ENCODE measurements at regions not wholly inside any gene's neighbourhood (a gene's known extent, or its start where the extent isn't known, plus 50 kb on each side); places are given as distances from the start of the nearest gene placed in this dataset.

DNA sequence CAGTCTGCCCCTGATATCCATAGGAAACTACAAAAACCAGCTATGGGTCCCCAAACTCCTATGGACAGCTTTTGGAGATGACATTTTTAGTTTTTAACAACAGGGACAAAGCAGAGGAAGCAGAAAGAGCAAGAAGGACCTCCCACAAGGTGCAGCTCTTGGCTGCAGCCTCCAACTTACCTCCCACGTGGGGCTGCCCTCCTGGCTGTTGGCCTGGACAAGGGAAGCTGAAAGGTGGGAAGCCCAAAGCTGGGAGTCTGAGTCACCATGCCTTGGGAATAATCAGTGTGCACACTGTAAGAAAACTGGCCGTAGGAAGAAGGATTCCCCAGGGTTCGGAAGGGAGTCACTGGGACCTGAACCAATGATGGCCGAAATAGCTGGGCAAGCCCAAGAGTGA lies 51.8 kb upstream of the PAX1 start:
- no peak for DNase-seq

DNA sequence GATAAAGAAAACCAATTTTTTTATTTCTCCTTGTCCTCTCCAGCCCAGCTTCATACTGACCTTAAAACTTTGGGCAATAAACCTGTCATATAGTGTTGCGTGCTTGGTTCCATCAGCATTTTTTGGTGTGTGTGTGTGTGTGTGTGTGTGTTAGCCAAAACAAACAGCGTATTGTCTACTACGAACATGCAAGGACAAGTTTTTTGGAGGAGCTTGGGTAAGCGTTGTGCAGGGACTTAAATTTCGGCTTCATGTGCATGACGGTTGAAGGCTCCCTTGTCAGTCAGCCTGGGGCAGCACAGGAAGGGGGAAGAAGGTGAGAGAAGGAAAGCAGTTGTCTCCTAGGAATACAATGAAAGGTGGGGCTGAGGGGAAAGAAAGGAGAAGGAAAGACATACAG lies 62.0 kb upstream of the PAX1 start:
- DNase-seq: no peak

DNA sequence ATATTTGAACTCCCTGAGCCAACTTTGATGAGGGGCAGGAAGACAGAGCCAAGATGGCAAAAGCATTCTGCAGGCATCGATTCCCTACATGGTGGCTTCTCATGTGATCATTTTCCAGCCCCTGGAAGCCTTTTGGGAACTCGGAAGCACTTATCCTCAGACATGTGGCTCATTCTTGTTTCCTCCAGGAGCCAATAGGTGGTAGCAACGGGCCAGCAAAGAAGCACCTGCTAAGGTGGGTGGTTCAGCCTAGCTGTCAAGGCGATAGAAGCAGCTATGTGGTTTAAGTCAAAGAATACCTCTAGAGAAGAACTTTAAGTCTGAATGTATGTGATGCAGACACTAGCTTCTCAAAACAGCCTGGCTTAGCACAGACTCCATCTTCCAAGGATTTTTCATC lies 64.9 kb upstream of the PAX1 start:
- no peak for DNase-seq

DNA sequence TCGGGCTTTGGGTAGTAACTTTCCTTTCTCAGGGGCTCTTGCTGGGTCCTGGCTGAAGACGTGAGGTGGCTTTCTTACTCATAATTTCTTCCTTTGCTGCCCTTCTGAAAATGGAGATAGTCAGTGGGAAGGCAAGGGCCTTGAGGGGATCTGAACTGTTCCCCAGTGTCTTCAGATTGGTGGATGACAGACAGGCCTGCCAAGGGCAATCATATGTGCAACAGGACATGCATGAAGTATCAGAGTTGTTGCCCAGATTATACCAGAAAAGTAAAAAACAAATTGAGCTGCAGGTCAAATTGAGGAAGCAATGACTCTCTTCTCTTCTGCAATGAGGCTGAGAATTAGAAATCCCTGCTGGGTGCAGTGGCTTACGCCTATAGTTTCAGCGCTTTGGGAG lies 71.6 kb upstream of the PAX1 start:
- no peak for DNase-seq

DNA sequence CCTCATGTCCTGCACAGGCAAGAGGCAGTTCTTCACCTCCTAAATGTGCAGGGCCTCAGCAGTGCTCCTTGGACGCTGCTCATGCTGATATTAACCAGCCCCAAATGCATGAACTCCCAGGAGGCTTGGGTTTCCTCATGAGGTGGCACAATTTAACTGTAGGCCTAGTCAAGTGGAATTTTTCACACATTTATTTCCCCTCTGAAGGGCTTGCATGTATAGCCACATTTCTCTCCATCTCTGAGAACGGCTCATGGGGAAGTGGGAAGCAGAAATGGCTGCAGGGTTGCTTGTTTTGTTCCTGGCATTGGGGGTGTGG lies 72.8 kb upstream of the PAX1 start:
- no peak for DNase-seq

DNA sequence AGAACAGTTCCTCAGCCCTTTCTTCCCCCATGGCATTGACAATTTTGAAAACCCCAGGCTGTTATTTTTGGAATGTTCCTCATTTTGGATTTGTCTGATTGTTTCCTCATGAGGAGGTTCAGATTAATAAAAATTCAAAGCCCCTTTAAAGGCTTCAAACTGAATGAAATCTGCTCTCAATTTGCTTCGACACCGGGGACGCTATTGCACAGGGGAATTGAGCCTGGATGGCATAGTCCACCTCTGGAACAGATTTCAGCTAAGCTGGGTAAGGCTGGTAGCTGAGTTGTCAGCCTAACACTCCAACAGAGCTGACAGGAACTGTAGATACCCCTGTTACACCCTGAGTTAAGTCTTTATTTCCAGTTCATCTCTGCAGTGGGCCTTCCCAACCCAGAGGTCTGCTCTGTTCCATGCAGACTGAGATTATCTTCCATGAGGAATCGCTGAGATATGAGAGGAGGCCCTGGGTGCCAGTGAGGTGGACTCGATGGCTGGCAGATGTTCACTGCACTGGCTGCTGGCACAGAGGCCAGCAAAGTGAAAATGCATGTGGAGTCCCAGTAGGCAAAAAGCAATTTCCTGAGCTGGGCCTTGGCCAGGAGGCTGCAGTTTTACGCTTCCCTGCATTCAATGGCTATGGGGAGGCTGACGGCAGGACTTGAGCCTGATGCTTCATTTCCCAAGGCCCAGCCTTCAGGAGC lies 73.3 kb upstream of the PAX1 start:
- no peak for DNase-seq

DNA sequence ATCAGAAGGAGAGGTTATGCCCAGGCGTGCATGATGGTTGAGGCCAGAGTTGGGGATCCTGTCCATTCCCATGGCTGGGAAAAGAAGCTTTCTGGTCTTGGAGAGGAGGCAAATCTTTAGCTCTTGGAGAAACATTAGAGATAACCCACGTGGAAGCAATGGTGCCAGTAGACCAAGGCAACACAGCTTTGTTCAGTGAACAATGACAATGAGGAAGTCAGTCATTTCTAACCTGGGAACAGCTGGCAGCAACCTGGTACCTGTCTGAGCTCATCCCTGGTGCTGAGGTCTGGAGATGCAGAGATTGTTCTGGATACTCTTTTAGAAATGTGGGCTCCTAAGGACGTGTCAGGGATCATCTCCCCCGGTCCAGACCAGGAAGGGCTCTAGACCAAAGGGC lies 76.7 kb upstream of the PAX1 start:
- no peak for DNase-seq

DNA sequence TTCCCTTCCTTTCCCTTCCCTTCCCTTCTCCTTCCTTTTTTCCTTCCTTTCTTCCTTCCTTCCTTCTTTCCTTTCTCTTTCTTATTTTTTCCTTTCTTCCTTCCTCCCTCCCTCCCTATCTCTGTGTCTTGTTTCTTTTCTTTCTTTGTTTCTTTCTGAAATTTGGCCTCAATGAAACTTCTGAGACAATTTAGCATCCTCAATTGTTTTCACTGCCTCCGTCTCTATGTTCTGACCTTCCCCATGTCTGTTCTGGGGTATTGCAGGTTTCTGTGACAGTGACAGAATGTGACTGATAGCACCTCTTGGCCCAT lies 81.7 kb upstream of the PAX1 start:
- DNase-seq: no peak

DNA sequence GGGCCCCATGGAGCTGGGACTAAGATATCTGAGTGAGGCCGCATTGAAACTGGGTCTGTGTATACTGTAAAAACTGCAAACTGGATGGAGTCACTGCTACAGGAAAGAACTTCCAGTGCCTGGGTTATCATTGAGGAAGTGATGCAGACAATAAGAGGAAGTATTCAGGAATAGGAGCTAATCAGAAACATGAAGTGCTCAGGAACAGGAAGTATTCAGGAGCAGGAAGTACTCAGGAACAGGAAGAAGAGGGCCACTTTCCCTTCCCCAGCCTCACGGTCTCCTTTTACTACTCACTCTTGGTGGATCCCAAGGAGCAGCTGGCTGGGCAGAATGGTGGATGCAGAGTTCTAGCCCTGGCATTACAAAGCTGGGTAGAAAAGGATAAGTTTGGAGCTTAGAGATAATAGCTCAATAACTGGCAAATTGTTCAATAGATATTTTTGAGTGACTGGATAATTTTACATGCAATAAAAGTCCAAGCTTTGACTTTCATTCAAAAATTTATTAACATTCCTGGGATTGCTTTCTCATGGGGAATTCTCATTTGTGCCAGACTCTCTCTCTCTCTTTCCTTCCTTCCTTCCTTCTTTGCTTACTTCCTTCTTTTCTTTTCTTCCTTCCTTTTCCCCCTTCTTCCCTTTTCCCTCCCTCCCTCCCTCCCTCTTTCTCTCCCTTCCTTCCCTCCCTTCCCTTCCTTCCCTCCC lies 82.2 kb upstream of the PAX1 start:
- no peak for DNase-seq

DNA sequence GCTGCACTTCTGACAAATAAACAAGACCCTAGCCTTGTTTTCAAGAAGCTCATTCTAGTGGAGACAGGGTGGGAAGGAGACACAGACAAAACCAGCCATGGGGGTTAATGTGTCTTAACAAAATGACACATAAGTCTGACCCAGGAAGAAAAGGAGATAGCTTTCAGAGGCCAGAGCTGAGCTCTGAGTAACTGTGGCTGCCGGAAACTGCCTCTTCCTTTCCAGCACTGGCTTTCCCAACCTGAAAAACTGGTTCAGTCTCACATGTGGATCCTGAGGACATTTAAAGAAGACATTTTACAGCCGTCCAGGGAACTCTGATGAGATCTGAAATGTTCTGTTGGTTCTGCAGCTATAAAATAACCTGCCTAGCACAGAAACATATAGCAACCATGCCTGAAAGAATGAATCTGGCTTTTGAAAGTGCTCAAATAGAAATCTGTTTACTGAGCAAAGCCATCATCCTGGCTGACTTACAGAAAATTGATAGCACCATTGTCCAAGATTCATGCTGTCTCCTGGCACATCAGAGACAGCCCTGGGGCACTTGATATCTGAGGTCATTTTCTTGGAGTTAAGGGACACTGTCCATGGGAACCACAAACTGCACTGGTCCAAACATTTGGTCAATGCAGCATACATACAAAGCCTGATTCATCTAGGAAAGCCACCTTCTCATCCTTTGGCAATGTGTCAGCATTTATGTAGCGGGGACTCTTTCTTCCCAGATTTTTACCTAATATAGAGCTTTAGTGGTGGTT lies 83.2 kb upstream of the PAX1 start:
- DNase-seq: no peak

DNA sequence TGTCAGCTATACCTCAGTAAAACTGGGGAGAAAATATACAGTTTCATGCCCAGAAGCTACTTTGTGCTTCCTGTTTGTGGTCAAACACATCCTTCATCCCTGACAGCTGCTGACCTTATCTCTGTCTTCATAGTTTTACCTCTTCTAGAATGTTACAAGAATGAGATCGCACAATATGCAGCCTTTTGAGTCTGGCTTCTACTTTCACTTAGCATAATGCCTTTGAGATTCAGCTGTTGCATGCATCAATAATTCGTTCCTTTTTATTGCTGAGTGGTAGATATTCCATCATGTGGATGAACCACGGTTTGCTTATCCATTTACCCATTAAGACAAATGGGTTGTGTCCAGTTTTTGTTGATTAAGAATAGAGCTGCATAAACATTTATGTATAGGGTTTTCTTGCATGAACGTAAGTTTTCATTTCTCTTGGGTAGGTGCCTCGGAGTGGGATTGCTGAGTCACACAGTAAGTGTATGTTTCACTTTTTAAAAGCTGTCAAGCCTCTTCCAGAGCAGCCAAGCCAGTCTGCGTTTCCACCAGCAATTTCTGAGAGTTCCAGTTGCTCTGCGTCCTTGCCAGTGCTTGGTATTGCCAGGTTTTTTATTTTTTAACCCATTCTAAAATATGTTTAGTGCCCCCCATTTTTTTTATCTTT lies 86.6 kb upstream of the PAX1 start:
- DNase-seq: no peak

DNA sequence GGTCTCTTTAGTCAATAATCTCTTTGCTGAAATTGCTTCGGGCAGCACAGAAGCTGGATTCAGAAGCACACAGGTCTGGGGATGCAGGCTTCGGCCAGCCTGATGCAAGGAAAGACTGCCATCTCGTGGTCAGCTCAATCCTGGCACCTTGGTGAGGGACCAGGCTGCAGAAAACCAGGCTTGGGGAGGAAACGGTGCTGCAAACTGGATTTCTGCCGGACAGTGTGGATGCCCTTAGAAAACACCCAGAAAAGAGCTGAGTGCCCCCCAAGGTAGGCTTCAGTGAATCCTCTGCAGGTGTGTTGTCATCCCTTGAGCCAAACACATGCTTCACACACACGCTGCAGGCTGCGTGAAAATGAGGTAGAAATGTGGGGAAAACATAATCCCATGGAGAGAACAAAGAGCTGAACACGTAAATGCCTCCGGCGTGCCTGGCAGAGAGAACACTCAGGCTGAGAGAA lies 89.8 kb upstream of the PAX1 start:
- peak; percentile 14 for DNase-seq

DNA sequence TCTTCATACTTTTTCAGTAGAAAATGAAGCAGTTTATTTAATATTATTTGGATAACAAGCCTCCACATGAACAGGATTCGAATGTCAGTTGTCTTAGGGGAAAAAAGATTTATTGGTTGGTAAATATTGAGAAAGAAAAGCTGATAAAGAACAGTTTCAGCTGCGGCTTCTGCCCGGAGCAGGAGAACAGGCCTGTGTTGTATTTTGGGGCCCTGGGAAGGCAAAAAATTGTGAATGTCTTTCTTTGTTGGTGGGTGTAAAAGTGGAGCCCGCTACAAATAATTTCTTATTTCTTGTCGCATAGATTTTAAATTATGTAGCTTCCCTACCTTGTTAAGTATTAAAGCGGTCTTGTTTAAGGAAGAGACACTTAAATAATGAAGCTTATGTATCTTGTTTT lies 90.5 kb upstream of the PAX1 start:
- DNase-seq: no peak

DNA sequence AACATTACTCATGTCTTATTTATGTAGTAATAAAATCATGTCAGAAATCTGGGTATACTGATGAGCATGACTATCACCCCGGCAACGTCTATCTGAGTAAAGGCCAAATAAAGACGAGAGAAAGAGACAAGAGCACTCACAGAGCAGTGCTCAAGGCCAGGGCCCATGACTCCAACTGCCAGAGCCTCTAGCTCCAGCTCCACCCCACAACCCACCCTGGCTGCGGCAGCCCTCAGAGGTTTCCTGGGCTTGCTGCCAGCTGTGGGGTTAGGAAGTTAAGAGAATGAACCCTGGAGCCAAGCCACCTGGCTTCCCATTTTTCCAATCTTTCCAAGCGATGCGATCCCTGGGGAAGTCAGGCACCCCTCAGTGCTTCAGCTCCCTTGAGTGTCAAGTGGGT lies 92.0 kb upstream of the PAX1 start:
- DNase-seq: no peak

DNA sequence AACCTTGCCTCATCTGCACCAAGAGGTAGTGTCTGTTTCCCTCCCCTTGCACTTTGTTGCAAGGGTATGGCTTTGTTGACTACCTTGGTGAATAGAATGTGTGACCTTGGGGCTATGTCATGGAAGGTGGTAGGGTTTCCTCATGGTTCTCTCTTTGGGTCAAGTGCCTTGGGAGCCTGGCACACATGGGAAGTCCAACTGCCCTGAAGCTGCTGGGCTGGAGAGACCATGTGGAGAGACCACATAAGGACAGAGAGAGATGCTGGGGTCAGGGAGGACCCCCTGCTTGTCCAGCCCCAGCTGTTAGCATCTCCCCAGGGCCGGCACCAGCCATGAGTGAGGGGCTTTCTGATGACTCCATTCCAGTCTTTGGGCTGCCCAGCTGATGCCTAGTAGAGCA lies 95.5 kb upstream of the PAX1 start:
- no peak for DNase-seq

DNA sequence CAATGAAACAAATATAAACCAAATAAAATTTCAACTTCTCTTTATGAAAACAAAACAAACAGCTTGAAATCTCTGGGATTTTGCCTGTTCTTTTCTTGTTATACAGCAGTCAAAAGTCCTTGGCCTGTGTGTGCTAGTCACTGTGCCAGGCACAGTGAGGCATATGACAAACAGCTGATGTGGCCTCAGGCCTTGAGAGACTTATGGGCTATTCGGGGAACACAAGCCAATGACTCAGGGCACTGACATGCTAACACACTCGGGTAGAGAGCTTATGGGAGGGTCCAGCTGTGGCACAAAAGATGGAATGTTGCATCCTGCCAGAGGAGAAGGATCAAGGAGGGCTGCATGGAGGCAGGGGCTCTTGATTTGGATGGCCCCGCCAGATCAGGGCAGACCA lies 95.4 kb upstream of the NKX2-2 start:
- DNase-seq: no peak

DNA sequence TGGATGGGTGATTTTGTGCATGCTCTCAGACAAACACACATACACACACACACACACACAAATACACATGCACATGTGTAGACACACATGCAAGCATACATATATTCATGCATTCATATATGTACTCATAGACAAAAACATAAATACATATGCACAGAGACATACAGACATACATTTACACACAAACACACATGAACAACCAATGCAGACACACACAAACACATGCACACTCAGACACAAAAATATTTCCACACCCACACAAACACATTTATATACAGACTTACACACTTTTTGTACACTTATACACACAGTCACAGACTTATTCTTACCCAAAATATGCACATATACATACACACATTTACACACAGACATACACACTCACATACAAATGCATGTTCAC lies 94.9 kb upstream of the NKX2-2 start:
- DNase-seq: no peak

DNA sequence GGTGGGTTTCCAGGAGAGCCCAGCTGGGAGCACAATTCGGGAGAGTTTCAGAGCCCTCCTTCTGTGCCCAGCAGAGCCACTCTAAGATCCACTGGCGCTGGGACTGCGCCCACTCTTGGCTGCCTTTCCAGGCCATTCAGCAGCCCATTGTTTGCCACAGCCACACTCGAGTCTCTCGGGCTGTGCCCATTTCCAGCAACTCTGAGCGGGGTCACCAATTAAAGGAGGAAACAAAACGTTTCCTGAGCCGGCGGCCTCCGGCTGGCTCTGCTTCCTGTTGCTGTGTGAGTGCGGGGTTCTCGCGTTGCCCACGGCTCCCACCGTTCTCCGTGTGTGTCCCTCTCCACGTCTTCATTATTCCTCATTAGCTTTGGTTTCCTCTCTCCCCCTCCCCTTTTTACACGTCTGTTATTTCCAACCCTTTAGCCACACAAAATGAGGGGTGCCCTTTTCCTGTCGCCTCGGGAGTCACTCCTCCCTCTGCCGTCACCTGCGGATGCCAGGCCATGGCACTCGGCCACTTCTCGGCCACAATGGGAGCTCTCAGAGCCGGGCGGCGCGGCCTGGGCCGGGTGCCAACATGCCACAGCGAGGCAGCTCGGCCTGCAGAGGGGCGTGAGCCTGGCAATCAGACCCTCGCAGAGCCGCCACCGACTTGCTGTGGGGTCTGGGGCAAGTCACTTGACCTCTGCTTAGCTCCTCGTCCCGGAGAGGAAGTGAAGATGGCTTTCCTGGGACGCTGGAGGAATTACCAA lies 94.3 kb upstream of the NKX2-2 start:
- DNase-seq: no peak

DNA sequence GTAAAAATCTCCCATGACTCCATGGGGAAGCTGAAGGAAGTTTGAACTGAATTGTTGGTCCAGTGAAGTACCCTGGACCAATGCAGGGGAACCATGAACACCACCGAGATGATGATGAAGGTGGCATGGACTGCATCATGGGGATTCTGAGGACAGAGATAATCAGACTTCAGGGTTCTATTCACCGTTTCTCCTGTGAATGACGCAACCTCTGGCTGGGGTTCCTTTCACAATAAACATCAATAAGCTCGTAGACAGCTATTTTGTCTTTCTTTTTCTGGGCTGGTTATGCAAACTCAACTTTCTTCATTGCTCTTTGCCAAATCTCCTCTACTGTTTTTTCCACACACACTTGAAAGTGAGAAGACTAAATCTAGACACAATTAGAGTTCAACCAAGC lies 87.9 kb upstream of the NKX2-2 start:
- DNase-seq: no peak

DNA sequence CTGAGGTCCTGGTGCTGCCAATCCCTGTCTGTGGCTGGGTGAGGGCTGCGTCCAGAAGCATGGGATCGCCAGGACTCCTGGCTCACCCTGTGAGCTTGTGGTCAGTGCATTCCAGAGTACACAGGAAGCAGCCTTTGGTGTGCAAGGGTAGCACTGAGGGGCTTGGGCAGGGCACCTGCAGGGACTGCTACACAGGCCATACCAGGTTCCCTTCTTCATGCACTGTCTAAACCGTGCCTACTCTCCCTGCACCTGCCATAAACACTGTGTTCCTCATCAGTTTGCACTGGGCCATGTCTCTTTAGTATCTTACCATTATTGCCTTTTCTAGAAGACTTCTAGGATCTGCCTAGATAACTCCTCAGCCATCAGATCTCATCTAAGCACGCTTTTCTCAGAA lies 72.8 kb upstream of the NKX2-2 start:
- no peak for DNase-seq

DNA sequence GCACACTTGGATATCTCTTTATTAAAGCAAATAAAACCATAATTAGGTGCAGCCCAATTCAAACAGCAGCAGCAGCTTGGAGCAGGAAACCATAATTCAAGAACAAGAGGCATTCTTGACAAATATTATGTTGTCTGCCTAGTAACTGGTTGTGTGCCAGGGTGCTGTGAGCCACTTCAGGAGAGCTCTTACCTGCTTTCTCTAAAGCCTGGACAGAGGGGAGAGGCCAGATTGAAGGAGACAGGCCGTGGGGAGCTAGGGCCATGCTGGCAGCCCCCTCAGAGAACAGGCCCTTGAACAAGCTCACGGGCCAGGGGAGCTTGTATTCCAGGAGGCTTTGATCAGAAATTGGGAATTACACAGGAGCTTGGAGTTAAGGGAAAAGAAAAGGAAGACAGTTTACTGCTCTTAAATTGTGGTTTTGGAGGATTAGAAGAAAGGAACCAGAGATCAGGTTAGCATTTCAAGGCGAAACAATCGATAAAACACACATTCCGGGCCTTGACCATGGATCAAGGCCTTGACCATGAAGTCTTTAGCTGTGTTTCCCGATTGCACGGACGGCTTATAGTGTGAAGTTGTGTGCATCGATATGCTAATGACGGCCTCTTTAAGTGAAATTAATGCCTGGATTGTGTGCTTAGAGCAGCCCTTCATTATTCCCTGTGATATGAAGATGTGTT lies 69.8 kb upstream of the NKX2-2 start:
- no peak for DNase-seq

DNA sequence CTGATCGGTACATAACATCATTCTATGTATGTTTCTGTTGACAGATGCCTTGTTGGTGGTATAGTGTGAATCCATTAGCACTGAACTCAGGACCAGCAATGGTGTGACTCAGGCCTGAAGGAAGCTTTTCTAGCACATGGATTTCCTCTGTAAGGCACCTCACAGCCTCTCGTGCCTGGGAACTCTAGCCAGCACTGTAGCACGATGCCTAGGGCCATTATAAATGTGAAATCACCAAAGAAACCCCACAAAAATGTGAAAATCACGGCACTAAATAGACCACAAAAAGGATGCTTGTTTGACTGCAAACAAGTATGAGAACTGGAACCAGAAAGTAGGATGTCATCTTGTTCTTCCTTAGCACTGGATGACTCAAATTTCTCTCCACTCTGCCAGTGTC lies 63.7 kb upstream of the NKX2-2 start:
- no peak for DNase-seq

All from CD4-positive, alpha-beta T cell treated with Interleukin-4 for 4 hours (primary cell).